ENCODE measurements at regions not wholly inside any gene's neighbourhood (a gene's known extent, or its start where the extent isn't known, plus 50 kb on each side); places are given as distances from the start of the nearest gene placed in this dataset.

DNA sequence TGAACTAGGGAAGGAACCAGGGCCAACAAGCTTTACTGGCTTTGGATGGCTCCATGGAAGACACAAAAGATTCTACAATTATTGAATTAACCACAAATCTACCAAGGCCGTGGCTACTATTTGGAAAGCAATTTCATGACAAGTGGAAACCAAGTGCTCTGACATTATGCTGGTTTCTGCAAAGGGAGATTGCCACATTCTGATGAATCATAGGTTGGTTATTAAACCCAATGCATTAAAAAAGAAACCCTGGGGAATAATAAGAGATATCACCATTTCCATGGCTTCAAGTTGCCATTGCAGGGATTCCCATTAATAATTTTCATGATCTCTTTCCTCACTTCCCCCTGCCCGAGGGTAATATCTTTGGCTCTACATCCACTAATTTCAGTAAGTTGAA is 359.2 kb upstream of the NCAM2 start:
- ChIA-PET CTCF (no interaction called here), POLR2A (no interaction called here)
- intact Hi-C loops (cut with micrococcal nuclease) = no loop called here
- Mint-ChIP-seq H3K27me3 (no peaks in the 10 kb centered on the region), H3K27ac (no peak overlapping the region), H3K36me3 (no peaks in the 10 kb centered on the region), H3K4me1 (no peaks in the 10 kb centered on the region), H3K4me3 (no peak overlapping the region), H3K9me3 (peaks cover 0 to 15% (median 6%) of the 10 kb centered on the region in 11 donors)
- Histone ChIP-seq H3K36me3 (ENCODE audit: control insufficient read depth in 2 of 3, insufficient read depth in 3 of 3, low read length in 3 of 3) (no peaks in the 10 kb centered on the region), H3K4me3 (ENCODE audit: low read length) (no peak overlapping the region), H3K4me1 (ENCODE audit: control insufficient read depth in 2 of 2, insufficient read depth in 2 of 2, low read length in 2 of 2) (no peaks in the 10 kb centered on the region), H3K27ac (ENCODE audit: low read depth, low read length) (no peak overlapping the region), H3K27me3 (ENCODE audit: control insufficient read depth in 2 of 2, insufficient read depth in 2 of 2, low read length in 2 of 2) (no peaks in the 10 kb centered on the region), H3K9me3 (ENCODE audit: control insufficient read depth in 2 of 3, low read length in 3 of 3) (no peaks in the 10 kb centered on the region)
- no peak for ATAC-seq
- DNase-seq = no peak

DNA sequence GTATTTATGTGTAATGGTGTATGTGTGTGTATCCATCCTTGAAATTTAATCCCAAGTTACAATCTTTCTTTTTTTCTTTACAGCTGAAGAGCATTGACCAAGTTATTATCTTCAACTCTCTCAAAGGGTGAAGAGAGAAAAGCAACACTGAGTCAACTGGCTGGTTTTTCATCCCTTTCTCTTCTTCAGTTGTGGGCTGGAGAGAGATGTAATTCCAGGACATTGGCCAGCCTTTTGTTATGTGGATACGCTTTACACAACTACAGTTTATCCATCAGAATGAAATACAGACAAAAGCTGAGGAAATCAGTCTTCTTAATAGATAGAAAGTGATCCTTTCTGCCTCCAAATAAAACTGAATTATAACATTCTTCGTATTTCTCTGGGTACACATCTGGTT is 357.0 kb upstream of the NCAM2 start:
- POLR2A ChIA-PET = no interaction called here
- intact Hi-C loops (cut with micrococcal nuclease) = no loop called here

DNA sequence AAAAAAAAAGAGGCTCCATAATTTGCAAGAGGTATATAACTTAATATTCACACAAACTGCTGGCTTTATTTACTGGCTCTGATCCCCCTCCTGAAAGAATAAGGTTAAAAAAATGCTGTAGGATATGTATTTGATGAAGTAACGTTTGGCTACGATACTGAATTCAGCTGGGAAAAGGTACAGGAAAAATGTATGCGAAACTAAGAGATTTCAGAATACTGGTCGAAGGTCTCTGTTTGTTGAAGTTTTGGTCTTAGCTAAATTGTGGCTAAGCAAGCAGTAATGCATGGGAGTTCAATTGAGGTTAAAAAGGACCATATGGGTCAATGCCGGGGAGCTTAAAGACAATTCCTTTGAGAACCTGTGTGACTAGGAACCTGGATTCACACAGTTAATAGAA is 355.5 kb upstream of the NCAM2 start:
- Mint-ChIP-seq H3K27me3 (no peaks in the 10 kb centered on the region), H3K27ac (no peak overlapping the region), H3K4me1 (no peaks in the 10 kb centered on the region), H3K9me3 (peaks cover 0 to 19% (median 6%) of the 10 kb centered on the region in 11 donors), H3K36me3 (no peaks in the 10 kb centered on the region), H3K4me3 (no peak overlapping the region)
- ChIA-PET POLR2A (no interaction called here), CTCF (no interaction called here)
- H3K4me3 ChIP-seq (ENCODE audit: low read length) = no peak overlapping the region
- no peaks in the 10 kb centered on the region for H3K9me3 ChIP-seq (ENCODE audit: control insufficient read depth in 2 of 3, low read length in 3 of 3)
- no peaks in the 10 kb centered on the region for H3K27me3 ChIP-seq (ENCODE audit: control insufficient read depth in 2 of 2, insufficient read depth in 2 of 2, low read length in 2 of 2)
- H3K4me1 ChIP-seq (ENCODE audit: control insufficient read depth in 2 of 2, insufficient read depth in 2 of 2, low read length in 2 of 2) = no peaks in the 10 kb centered on the region
- no peaks in the 10 kb centered on the region for H3K36me3 ChIP-seq (ENCODE audit: control insufficient read depth in 2 of 3, insufficient read depth in 3 of 3, low read length in 3 of 3)
- DNase-seq (no peak), ATAC-seq (no peak)
- intact Hi-C loops (cut with micrococcal nuclease) = no loop called here
- H3K27ac ChIP-seq (ENCODE audit: low read depth, low read length) = no peak overlapping the region

More for the DNA sequence above, 357.0 kb upstream of the NCAM2 start:
- H3K9me3 ChIP-seq (ENCODE audit: control insufficient read depth in 2 of 3, low read length in 3 of 3) = no peaks in the 10 kb centered on the region
- H3K27ac ChIP-seq (ENCODE audit: low read depth, low read length) = no peak overlapping the region
- DNase-seq = no peak
- H3K27ac Mint-ChIP-seq = no peak overlapping the region
- H3K36me3 Mint-ChIP-seq = no peaks in the 10 kb centered on the region
- H3K27me3 ChIP-seq (ENCODE audit: control insufficient read depth in 2 of 2, insufficient read depth in 2 of 2, low read length in 2 of 2) = no peaks in the 10 kb centered on the region
- CTCF ChIA-PET = no interaction called here
- no peaks in the 10 kb centered on the region for H3K27me3 Mint-ChIP-seq
- no peak overlapping the region for H3K4me3 ChIP-seq (ENCODE audit: low read length)
- no peaks in the 10 kb centered on the region for H3K4me1 ChIP-seq (ENCODE audit: control insufficient read depth in 2 of 2, insufficient read depth in 2 of 2, low read length in 2 of 2)
- H3K4me3 Mint-ChIP-seq = no peak overlapping the region
- peaks cover 0 to 14% (median 5%) of the 10 kb centered on the region in 11 donors for H3K9me3 Mint-ChIP-seq
- ATAC-seq = no peak
- no peaks in the 10 kb centered on the region for H3K36me3 ChIP-seq (ENCODE audit: control insufficient read depth in 2 of 3, insufficient read depth in 3 of 3, low read length in 3 of 3)
- H3K4me1 Mint-ChIP-seq = no peaks in the 10 kb centered on the region

DNA sequence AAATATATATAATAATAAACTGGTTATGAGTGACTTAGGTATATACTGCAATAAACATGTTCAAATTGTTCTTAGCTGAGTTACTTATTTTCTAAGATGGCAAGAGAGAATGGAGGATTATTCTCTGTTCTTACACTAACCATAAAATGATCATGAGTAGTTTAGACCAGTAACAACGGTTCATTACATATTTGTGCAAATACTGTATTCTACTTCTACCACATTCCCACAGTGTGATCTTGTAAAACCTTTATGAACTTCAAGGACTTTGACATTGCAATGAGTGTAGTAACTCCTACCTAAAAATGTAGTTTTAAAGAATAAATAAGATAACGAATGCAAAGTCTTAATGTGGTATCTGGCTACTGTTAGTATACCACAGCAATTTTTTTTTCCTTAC is 353.7 kb upstream of the NCAM2 start:
- no peaks in the 10 kb centered on the region for H3K36me3 Mint-ChIP-seq
- intact Hi-C loops (cut with micrococcal nuclease) = no loop called here
- Histone ChIP-seq H3K36me3 (ENCODE audit: control insufficient read depth in 2 of 3, insufficient read depth in 3 of 3, low read length in 3 of 3) (no peaks in the 10 kb centered on the region), H3K27ac (ENCODE audit: low read depth, low read length) (no peak overlapping the region), H3K4me3 (ENCODE audit: low read length) (no peak overlapping the region), H3K27me3 (ENCODE audit: control insufficient read depth in 2 of 2, insufficient read depth in 2 of 2, low read length in 2 of 2) (no peaks in the 10 kb centered on the region), H3K4me1 (ENCODE audit: control insufficient read depth in 2 of 2, insufficient read depth in 2 of 2, low read length in 2 of 2) (no peaks in the 10 kb centered on the region), H3K9me3 (ENCODE audit: control insufficient read depth in 2 of 3, low read length in 3 of 3) (no peaks in the 10 kb centered on the region)
- ATAC-seq (no peak), DNase-seq (no peak)
- no peaks in the 10 kb centered on the region for H3K27me3 Mint-ChIP-seq
- ChIA-PET POLR2A (no interaction called here), CTCF (no interaction called here)
- H3K4me3 Mint-ChIP-seq = no peak overlapping the region
- H3K9me3 Mint-ChIP-seq = peaks cover 0 to 16% (median 7%) of the 10 kb centered on the region in 11 donors
- H3K4me1 Mint-ChIP-seq = no peaks in the 10 kb centered on the region
- H3K27ac Mint-ChIP-seq = no peak overlapping the region

DNA sequence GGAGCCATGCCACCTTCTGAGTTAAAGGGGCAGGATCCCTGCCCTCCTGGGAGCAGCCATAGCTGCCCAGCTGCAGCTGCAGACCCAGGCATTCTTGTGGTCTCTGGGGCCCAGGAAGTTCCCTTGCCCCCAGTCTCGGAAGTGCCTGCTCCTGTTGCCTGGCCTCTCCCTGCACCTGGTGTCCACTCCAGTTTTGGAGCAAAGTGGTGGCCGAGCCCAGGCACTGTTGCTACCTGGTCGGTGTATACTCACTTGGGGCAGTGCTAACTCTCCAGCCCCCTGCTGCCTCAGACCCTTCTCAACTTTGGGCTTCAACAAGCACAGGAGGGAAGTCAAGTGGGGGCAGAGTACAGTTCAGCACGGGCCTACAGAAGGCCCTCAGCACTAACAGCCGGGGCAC is 352.9 kb upstream of the NCAM2 start:
- no peaks in the 10 kb centered on the region for H3K36me3 Mint-ChIP-seq
- ChIA-PET POLR2A (no interaction called here), CTCF (no interaction called here)
- no peak for ATAC-seq
- Histone ChIP-seq H3K27me3 (ENCODE audit: control insufficient read depth in 2 of 2, insufficient read depth in 2 of 2, low read length in 2 of 2) (no peaks in the 10 kb centered on the region), H3K4me3 (ENCODE audit: low read length) (no peak overlapping the region), H3K4me1 (ENCODE audit: control insufficient read depth in 2 of 2, insufficient read depth in 2 of 2, low read length in 2 of 2) (no peaks in the 10 kb centered on the region), H3K9me3 (ENCODE audit: control insufficient read depth in 2 of 3, low read length in 3 of 3) (no peaks in the 10 kb centered on the region), H3K36me3 (ENCODE audit: control insufficient read depth in 2 of 3, insufficient read depth in 3 of 3, low read length in 3 of 3) (no peaks in the 10 kb centered on the region), H3K27ac (ENCODE audit: low read depth, low read length) (no peak overlapping the region)
- DNase-seq = no peak
- H3K4me3 Mint-ChIP-seq = no peak overlapping the region
- intact Hi-C loops (cut with micrococcal nuclease) = no loop called here
- H3K27me3 Mint-ChIP-seq = no peaks in the 10 kb centered on the region
- H3K9me3 Mint-ChIP-seq = peaks cover 0 to 18% (median 6%) of the 10 kb centered on the region in 11 donors
- H3K27ac Mint-ChIP-seq = no peak overlapping the region
- H3K4me1 Mint-ChIP-seq = no peaks in the 10 kb centered on the region

DNA sequence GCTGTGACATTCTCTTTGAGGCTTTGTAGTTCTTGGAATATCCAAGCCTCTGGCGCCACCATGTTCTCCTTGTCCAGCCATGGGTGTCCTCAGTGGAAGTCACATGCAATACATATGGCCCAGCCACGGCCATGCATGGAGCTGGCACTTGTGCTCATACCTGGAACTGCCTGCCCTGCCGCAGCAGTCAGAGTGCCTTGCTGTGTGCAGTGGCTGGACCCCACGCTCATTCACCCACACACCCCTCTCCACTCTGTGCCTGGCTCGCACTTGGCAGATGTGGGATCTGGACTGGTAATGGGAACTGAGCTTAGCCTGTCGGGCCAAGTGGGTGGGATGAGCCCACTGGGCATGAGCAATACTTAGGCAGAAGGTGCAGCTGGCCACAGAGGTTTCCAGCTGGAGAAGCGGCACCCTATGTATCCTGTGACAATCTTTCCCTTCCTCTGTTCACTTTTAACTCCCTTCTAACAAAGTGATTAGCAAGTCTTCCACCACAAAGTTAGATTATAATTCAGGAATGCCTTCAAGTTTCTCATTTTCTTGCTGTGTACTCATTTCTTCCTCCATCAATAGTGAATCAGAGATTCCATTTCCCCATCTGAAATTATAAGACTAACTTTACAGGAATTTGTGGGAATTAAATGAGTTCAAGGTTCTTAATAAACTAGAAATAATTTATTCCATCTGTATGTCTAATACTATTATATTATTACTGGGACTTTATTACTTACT is 351.6 kb upstream of the NCAM2 start:
- H3K36me3 ChIP-seq (ENCODE audit: control insufficient read depth in 2 of 3, insufficient read depth in 3 of 3, low read length in 3 of 3) = no peaks in the 10 kb centered on the region
- Mint-ChIP-seq H3K27me3 (no peaks in the 10 kb centered on the region), H3K27ac (no peak overlapping the region), H3K4me3 (no peak overlapping the region), H3K9me3 (peaks cover 0 to 18% (median 5%) of the 10 kb centered on the region in 11 donors), H3K36me3 (no peaks in the 10 kb centered on the region), H3K4me1 (no peaks in the 10 kb centered on the region)
- H3K4me3 ChIP-seq (ENCODE audit: low read length) = no peak overlapping the region
- no peaks in the 10 kb centered on the region for H3K4me1 ChIP-seq (ENCODE audit: control insufficient read depth in 2 of 2, insufficient read depth in 2 of 2, low read length in 2 of 2)
- ChIA-PET POLR2A (no interaction called here), CTCF (no interaction called here)
- no peak overlapping the region for H3K27ac ChIP-seq (ENCODE audit: low read depth, low read length)
- intact Hi-C loops (cut with micrococcal nuclease) = no loop called here
- H3K9me3 ChIP-seq (ENCODE audit: control insufficient read depth in 2 of 3, low read length in 3 of 3) = no peaks in the 10 kb centered on the region
- ATAC-seq = no peak
- DNase-seq = no peak
- no peaks in the 10 kb centered on the region for H3K27me3 ChIP-seq (ENCODE audit: control insufficient read depth in 2 of 2, insufficient read depth in 2 of 2, low read length in 2 of 2)

DNA sequence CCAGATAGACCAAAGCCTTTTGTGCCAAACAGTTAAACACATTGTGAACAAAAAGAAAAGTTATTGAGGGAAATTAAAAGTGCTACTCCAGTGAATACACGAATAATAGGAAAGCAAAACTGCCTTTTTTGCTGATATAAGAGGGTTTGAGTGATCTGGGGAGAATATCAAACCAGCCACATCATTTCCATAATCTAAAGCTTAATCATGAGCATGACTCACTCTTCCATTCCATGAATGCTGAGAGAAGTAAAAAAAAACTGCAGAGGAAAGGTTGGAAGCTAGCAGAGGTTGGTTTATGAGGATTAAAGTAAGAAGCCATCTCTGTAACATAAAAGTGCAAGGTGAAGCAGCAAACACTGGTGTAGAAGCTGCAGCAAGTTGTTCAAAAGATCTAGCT is 350.6 kb upstream of the NCAM2 start:
- H3K9me3 Mint-ChIP-seq = peaks cover 0 to 17% (median 5%) of the 10 kb centered on the region in 11 donors
- H3K27me3 Mint-ChIP-seq = no peaks in the 10 kb centered on the region
- H3K4me3 Mint-ChIP-seq = no peak overlapping the region
- Histone ChIP-seq H3K4me3 (ENCODE audit: low read length) (no peak overlapping the region), H3K27ac (ENCODE audit: low read depth, low read length) (no peak overlapping the region), H3K9me3 (ENCODE audit: control insufficient read depth in 2 of 3, low read length in 3 of 3) (no peaks in the 10 kb centered on the region), H3K36me3 (ENCODE audit: control insufficient read depth in 2 of 3, insufficient read depth in 3 of 3, low read length in 3 of 3) (no peaks in the 10 kb centered on the region), H3K27me3 (ENCODE audit: control insufficient read depth in 2 of 2, insufficient read depth in 2 of 2, low read length in 2 of 2) (no peaks in the 10 kb centered on the region), H3K4me1 (ENCODE audit: control insufficient read depth in 2 of 2, insufficient read depth in 2 of 2, low read length in 2 of 2) (no peaks in the 10 kb centered on the region)
- no peaks in the 10 kb centered on the region for H3K36me3 Mint-ChIP-seq
- no peaks in the 10 kb centered on the region for H3K4me1 Mint-ChIP-seq
- ATAC-seq = no peak
- ChIA-PET CTCF (no interaction called here), POLR2A (no interaction called here)
- no peak overlapping the region for H3K27ac Mint-ChIP-seq
- DNase-seq = no peak
- intact Hi-C loops (cut with micrococcal nuclease) = no loop called here
